ENCODE measurements at regions not wholly inside any gene's neighbourhood (a gene's known extent, or its start where the extent isn't known, plus 50 kb on each side); places are given as distances from the start of the nearest gene placed in this dataset.

DNA sequence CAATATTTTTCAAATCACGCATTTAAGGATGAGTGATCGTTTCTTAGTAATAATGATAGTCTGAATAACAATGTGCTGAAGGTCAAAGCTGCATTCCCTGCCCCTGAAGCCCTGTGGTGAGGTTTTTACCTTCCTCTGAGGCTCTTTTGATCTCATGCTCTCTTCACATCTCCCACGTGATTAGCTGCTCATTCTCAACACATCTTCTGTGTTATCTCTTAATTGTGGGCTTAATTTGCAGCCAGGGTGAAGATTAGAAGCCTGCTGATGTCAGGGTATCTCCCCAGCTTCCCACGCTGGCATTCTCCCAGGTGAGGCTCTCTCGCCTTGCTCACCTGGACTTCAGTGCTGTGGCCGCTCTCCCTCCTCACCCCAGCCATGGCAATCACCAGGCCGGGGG, 109.7 kb upstream of the FOXQ1 start:
- ChIA-PET CTCF (interaction anchor here (1.3 kb wide), 1 partner anchor 14 kb away, joined by 4 read pairs; no protein-coding TSS in a partner anchor), POLR2A (no interaction called here)
- TF ChIP-seq, protein P1, sequence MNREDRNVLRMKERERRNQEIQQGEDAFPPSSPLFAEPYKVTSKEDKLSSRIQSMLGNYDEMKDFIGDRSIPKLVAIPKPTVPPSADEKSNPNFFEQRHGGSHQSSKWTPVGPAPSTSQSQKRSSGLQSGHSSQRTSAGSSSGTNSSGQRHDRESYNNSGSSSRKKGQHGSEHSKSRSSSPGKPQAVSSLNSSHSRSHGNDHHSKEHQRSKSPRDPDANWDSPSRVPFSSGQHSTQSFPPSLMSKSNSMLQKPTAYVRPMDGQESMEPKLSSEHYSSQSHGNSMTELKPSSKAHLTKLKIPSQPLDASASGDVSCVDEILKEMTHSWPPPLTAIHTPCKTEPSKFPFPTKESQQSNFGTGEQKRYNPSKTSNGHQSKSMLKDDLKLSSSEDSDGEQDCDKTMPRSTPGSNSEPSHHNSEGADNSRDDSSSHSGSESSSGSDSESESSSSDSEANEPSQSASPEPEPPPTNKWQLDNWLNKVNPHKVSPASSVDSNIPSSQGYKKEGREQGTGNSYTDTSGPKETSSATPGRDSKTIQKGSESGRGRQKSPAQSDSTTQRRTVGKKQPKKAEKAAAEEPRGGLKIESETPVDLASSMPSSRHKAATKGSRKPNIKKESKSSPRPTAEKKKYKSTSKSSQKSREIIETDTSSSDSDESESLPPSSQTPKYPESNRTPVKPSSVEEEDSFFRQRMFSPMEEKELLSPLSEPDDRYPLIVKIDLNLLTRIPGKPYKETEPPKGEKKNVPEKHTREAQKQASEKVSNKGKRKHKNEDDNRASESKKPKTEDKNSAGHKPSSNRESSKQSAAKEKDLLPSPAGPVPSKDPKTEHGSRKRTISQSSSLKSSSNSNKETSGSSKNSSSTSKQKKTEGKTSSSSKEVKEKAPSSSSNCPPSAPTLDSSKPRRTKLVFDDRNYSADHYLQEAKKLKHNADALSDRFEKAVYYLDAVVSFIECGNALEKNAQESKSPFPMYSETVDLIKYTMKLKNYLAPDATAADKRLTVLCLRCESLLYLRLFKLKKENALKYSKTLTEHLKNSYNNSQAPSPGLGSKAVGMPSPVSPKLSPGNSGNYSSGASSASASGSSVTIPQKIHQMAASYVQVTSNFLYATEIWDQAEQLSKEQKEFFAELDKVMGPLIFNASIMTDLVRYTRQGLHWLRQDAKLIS (CRISPR knock-in tag; IDR thresholded peaks at IDR 0.05; ENCODE audit: borderline replicate concordance): no peak
- no peak for TF ChIP-seq NR3C1 (CRISPR knock-in tag; conservative IDR thresholded peaks at IDR 0.05; ENCODE audit: low read depth)
- TF ChIP-seq, protein P2, sequence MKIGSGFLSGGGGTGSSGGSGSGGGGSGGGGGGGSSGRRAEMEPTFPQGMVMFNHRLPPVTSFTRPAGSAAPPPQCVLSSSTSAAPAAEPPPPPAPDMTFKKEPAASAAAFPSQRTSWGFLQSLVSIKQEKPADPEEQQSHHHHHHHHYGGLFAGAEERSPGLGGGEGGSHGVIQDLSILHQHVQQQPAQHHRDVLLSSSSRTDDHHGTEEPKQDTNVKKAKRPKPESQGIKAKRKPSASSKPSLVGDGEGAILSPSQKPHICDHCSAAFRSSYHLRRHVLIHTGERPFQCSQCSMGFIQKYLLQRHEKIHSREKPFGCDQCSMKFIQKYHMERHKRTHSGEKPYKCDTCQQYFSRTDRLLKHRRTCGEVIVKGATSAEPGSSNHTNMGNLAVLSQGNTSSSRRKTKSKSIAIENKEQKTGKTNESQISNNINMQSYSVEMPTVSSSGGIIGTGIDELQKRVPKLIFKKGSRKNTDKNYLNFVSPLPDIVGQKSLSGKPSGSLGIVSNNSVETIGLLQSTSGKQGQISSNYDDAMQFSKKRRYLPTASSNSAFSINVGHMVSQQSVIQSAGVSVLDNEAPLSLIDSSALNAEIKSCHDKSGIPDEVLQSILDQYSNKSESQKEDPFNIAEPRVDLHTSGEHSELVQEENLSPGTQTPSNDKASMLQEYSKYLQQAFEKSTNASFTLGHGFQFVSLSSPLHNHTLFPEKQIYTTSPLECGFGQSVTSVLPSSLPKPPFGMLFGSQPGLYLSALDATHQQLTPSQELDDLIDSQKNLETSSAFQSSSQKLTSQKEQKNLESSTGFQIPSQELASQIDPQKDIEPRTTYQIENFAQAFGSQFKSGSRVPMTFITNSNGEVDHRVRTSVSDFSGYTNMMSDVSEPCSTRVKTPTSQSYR (CRISPR knock-in tag; IDR thresholded peaks at IDR 0.05): no peak
- no peak for TF ChIP-seq MXD4 (CRISPR knock-in tag; IDR thresholded peaks at IDR 0.05; ENCODE audit: borderline replicate concordance)
- TF ChIP-seq, protein P3, sequence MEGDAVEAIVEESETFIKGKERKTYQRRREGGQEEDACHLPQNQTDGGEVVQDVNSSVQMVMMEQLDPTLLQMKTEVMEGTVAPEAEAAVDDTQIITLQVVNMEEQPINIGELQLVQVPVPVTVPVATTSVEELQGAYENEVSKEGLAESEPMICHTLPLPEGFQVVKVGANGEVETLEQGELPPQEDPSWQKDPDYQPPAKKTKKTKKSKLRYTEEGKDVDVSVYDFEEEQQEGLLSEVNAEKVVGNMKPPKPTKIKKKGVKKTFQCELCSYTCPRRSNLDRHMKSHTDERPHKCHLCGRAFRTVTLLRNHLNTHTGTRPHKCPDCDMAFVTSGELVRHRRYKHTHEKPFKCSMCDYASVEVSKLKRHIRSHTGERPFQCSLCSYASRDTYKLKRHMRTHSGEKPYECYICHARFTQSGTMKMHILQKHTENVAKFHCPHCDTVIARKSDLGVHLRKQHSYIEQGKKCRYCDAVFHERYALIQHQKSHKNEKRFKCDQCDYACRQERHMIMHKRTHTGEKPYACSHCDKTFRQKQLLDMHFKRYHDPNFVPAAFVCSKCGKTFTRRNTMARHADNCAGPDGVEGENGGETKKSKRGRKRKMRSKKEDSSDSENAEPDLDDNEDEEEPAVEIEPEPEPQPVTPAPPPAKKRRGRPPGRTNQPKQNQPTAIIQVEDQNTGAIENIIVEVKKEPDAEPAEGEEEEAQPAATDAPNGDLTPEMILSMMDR (IDR thresholded peaks at IDR 0.05): no peak
- no peak for TF ChIP-seq KAT7 (CRISPR knock-in tag; IDR thresholded peaks at IDR 0.05; ENCODE audit: borderline replicate concordance)
- no peak for TF ChIP-seq NFE2L1 (CRISPR knock-in tag; IDR thresholded peaks at IDR 0.05)
- TF ChIP-seq GABPB1 (CRISPR knock-in tag; IDR thresholded peaks at IDR 0.05): no peak
- TF ChIP-seq SP1 (CRISPR knock-in tag; conservative IDR thresholded peaks at IDR 0.05): no peak
- no peak for TF ChIP-seq ZNF671 (CRISPR knock-in tag; IDR thresholded peaks at IDR 0.05)
- TF ChIP-seq RORB (CRISPR knock-in tag; IDR thresholded peaks at IDR 0.05): no peak
- H3K4me1 Mint-ChIP-seq: peaks cover 26% of the 10 kb centered on the region
- H3K36me3 Mint-ChIP-seq: no peaks in the 10 kb centered on the region
- ATAC-seq (no peak; the same call in 1 of the 2 replicates), DNase-seq (ENCODE audit: low spot score) (no peak)
- H3K9me3 Mint-ChIP-seq: no peaks in the 10 kb centered on the region
- H3K27ac Mint-ChIP-seq: no peak overlapping the region
- H3K4me3 Mint-ChIP-seq: no peak overlapping the region
- H3K27me3 Mint-ChIP-seq (ENCODE audit: low read depth): peaks cover 28% of the 10 kb centered on the region

DNA sequence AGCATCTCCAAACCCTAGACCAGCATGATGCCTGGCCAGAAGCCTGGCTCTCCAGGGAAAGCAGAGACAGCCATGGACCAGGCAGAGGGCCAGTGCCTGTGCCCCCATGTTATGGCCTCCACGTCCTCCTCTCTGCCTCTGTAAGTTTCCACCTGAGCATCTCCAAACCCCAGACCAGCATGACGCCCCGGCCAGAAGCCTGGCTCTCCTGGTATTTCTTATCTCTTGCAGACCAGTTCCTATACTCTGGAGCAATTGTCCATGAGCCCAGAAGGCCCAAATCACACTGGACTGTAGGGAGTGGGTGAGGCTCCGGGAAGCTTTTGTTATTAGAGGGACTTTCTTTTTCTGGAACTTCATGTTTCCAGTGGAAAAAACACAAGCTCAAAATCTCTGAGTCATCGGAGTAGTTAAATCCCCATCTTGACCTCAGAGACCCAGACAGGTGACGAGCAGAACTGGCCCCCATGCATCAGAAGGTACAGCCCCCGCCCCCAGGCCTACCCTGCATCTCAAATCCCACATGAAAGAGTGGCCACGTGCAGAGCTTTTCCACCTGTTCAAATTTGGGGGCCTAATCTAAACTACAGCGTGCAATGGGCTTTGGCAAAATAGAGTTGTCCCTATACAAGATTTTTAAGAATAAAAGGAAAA, 110.2 kb upstream of the FOXQ1 start:
- peaks cover 28% of the 10 kb centered on the region for H3K27me3 Mint-ChIP-seq (ENCODE audit: low read depth)
- H3K4me3 Mint-ChIP-seq: no peak overlapping the region
- H3K9me3 Mint-ChIP-seq: no peaks in the 10 kb centered on the region
- no peak overlapping the region for H3K27ac Mint-ChIP-seq
- CTCF ChIA-PET: interaction anchor here (1.3 kb wide), 1 partner anchor 14 kb away, joined by 4 read pairs; no protein-coding TSS in a partner anchor
- no peak for DNase-seq (ENCODE audit: low spot score)
- POLR2A ChIA-PET: no interaction called here
- H3K36me3 Mint-ChIP-seq: no peaks in the 10 kb centered on the region
- peaks cover 28% of the 10 kb centered on the region for H3K4me1 Mint-ChIP-seq
- ATAC-seq: no peak
- TF ChIP-seq NR1H2 (CRISPR knock-in tag; IDR thresholded peaks at IDR 0.05): no peak
- TF ChIP-seq, protein P4, sequence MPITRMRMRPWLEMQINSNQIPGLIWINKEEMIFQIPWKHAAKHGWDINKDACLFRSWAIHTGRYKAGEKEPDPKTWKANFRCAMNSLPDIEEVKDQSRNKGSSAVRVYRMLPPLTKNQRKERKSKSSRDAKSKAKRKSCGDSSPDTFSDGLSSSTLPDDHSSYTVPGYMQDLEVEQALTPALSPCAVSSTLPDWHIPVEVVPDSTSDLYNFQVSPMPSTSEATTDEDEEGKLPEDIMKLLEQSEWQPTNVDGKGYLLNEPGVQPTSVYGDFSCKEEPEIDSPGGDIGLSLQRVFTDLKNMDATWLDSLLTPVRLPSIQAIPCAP (CRISPR knock-in tag; IDR thresholded peaks at IDR 0.05): no peak
- TF ChIP-seq, protein P5, sequence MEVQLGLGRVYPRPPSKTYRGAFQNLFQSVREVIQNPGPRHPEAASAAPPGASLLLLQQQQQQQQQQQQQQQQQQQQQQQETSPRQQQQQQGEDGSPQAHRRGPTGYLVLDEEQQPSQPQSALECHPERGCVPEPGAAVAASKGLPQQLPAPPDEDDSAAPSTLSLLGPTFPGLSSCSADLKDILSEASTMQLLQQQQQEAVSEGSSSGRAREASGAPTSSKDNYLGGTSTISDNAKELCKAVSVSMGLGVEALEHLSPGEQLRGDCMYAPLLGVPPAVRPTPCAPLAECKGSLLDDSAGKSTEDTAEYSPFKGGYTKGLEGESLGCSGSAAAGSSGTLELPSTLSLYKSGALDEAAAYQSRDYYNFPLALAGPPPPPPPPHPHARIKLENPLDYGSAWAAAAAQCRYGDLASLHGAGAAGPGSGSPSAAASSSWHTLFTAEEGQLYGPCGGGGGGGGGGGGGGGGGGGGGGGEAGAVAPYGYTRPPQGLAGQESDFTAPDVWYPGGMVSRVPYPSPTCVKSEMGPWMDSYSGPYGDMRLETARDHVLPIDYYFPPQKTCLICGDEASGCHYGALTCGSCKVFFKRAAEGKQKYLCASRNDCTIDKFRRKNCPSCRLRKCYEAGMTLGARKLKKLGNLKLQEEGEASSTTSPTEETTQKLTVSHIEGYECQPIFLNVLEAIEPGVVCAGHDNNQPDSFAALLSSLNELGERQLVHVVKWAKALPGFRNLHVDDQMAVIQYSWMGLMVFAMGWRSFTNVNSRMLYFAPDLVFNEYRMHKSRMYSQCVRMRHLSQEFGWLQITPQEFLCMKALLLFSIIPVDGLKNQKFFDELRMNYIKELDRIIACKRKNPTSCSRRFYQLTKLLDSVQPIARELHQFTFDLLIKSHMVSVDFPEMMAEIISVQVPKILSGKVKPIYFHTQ (CRISPR knock-in tag; IDR thresholded peaks at IDR 0.05): no peak
- TF ChIP-seq, protein P6, sequence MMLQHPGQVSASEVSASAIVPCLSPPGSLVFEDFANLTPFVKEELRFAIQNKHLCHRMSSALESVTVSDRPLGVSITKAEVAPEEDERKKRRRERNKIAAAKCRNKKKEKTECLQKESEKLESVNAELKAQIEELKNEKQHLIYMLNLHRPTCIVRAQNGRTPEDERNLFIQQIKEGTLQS (CRISPR knock-in tag; conservative IDR thresholded peaks at IDR 0.05): no peak
- no peak for TF ChIP-seq OVOL2 (CRISPR knock-in tag; IDR thresholded peaks at IDR 0.05; ENCODE audit: borderline replicate concordance)
- no peak for TF ChIP-seq ZNF138 (CRISPR knock-in tag; conservative IDR thresholded peaks at IDR 0.05)
- TF ChIP-seq RORB (CRISPR knock-in tag; IDR thresholded peaks at IDR 0.05): no peak
- TF ChIP-seq, protein P7, sequence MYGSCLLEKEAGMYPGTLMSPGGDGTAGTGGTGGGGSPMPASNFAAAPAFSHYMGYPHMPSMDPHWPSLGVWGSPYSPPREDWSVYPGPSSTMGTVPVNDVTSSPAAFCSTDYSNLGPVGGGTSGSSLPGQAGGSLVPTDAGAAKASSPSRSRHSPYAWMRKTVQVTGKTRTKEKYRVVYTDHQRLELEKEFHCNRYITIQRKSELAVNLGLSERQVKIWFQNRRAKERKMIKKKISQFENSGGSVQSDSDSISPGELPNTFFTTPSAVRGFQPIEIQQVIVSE (CRISPR knock-in tag; IDR thresholded peaks at IDR 0.05; ENCODE audit: borderline replicate concordance): no peak
- TF ChIP-seq ZNF219 (CRISPR knock-in tag; IDR thresholded peaks at IDR 0.05; ENCODE audit: borderline replicate concordance): no peak
- no peak for TF ChIP-seq GTF2I (CRISPR knock-in tag; conservative IDR thresholded peaks at IDR 0.05)
